B cell (primary cell): ENCODE measurements at regions not wholly inside any gene's neighbourhood (a gene's known extent, or its start where the extent isn't known, plus 50 kb on each side); places are given as distances from the start of the nearest gene placed in this dataset.

Source experiments
- ATAC-seq: fragments of 200-7000 bp; cut with Tn5 transposase; one replicate; pipeline ENCODE4 v1.10.0; 2021; ENCODE audit warnings: low read depth, mild to moderate bottlenecking, moderate number of reproducible peaks, moderate library complexity
- CTCF ChIA-PET: fragments of 350-600 bp; sonication (Branson Sonifier 250); formaldehyde crosslinking; loops from one replicate; lab custom pipeline; 2021; ENCODE audit warnings: antibody characterized with exemption, inconsistent platforms; lab: Charles Lee
- POLR2A ChIA-PET: fragments of 350-600 bp; sonication (Branson Sonifier 250); formaldehyde crosslinking; loops from one replicate; lab custom pipeline; 2021; ENCODE audit warnings: antibody characterized with exemption; lab: Charles Lee
- DNase-seq: peaks from one replicate; pipeline ENCODE4 v3.0.0; 2013
- H2AFZ ChIP-seq: 2 replicates; pipeline ENCODE4 v1.6.1; 2012; ENCODE audit warnings: mild to moderate bottlenecking, low read depth, low read length; ENCODE audit not compliant: insufficient read depth, poor library complexity, severe bottlenecking
- H3K27ac ChIP-seq, 2 donors: 1 replicate in 1 of 2; 2 replicates in 1 of 2; pipeline ENCODE4 v1.5.1; 2012 to 2013; ENCODE audit warnings: low read length in 2 of 2, mild to moderate bottlenecking in 2 of 2, moderate library complexity in 1 of 2
- H3K27me3 ChIP-seq, 4 experiments: fragments of 200-600 bp in 1 of 4; sonication (generic) in 1 of 4; replicated peaks in 1 of 4; 1 replicate in 2 of 4; 2 replicates in 2 of 4; pipeline versions ENCODE4 v1.6.1 to v1.7.0; 2013 to 2016; ENCODE audit warnings: low read length in 3 of 4, mild to moderate bottlenecking in 2 of 4, mixed read lengths in 1 of 4, moderate library complexity in 1 of 4; ENCODE audit not compliant: insufficient read depth in 4 of 4, control insufficient read depth in 3 of 4; ENCODE audit errors: control extremely low read depth in 1 of 4
- H3K36me3 ChIP-seq, 2 experiments: replicated peaks in 1 of 2; 1 replicate in 1 of 2; 2 replicates in 1 of 2; pipeline versions ENCODE4 v1.6.1 to v1.7.1; 2013; ENCODE audit warnings: low read length in 1 of 2; ENCODE audit not compliant: insufficient read depth in 2 of 2, control insufficient read depth in 1 of 2; ENCODE audit errors: control extremely low read depth in 1 of 2, extremely low read depth in 1 of 2
- H3K4me1 ChIP-seq, 2 donors: fragments of 200-600 bp in 1 of 2; sonication (generic) in 1 of 2; 1 replicate in 1 of 2; 2 replicates in 1 of 2; pipeline versions ENCODE4 v1.5.1 to v1.6.1; 2013 to 2017; ENCODE audit warnings: low read length in 2 of 2; ENCODE audit not compliant: control insufficient read depth in 2 of 2, insufficient read depth in 2 of 2
- H3K4me2 ChIP-seq: replicated peaks from 2 replicates; pipeline ENCODE3; 2012; ENCODE audit warnings: mild to moderate bottlenecking, low read depth, low read length; ENCODE audit not compliant: poor library complexity, severe bottlenecking
- H3K4me3 ChIP-seq, 5 experiments: fragments of 200-600 bp in 1 of 5; sonication (generic) in 1 of 5; 1 replicate in 3 of 5; 2 replicates in 2 of 5; pipeline versions ENCODE4 v1.5.1 to v1.7.0; 2011 to 2016; ENCODE audit warnings: low read length in 4 of 5, mild to moderate bottlenecking in 4 of 5, low read depth in 2 of 5, control low read depth in 1 of 5, moderate library complexity in 1 of 5; ENCODE audit not compliant: insufficient read depth in 1 of 5; ENCODE audit errors: control extremely low read depth in 1 of 5, extremely low read depth in 1 of 5
- H3K79me2 ChIP-seq: fragments of 200-600 bp; sonication (generic); one replicate; pipeline ENCODE4 v1.6.0; 2016; ENCODE audit warnings: low read length; ENCODE audit not compliant: control insufficient read depth, insufficient read depth
- H3K9ac ChIP-seq: fragments of 200-600 bp; sonication (generic); 2 replicates; pipeline ENCODE4 v1.6.1; 2017; ENCODE audit warnings: mild to moderate bottlenecking, low read length, moderate library complexity
- H3K9me3 ChIP-seq, 3 donors: one replicate each; pipeline versions ENCODE4 v1.6.1 to v1.7.1; 2013; ENCODE audit warnings: low read length in 2 of 3; ENCODE audit not compliant: control insufficient read depth in 2 of 3, insufficient read depth in 1 of 3; ENCODE audit errors: control extremely low read depth in 1 of 3
- H4K20me1 ChIP-seq: 2 replicates; pipeline ENCODE4 v1.6.0; 2012; ENCODE audit warnings: mild to moderate bottlenecking, low read length; ENCODE audit not compliant: insufficient read depth, control insufficient read depth, poor library complexity, severe bottlenecking
- H3K27ac Mint-ChIP-seq: one replicate; pipeline ENCODE4 v1.8.0; 2021; ENCODE audit warnings: mixed read lengths
- H3K27me3 Mint-ChIP-seq: one replicate; pipeline ENCODE4 v1.8.0; 2021; ENCODE audit warnings: mixed read lengths
- H3K4me1 Mint-ChIP-seq: one replicate; pipeline ENCODE4 v1.8.0; 2021; ENCODE audit warnings: mixed read lengths
- H3K4me3 Mint-ChIP-seq: one replicate; pipeline ENCODE4 v1.8.0; 2021; ENCODE audit warnings: mixed read lengths
- H3K9me3 Mint-ChIP-seq: one replicate; pipeline ENCODE4 v1.8.0; 2022; ENCODE audit warnings: mixed read lengths; ENCODE audit not compliant: insufficient read depth
- EZH2 ChIP-seq: IDR thresholded peaks from 2 replicates; pipeline ENCODE4 v1.6.1; 2012; ENCODE audit warnings: borderline replicate concordance, low read depth, mild to moderate bottlenecking, moderate library complexity, low read length; ENCODE audit not compliant: insufficient read depth, poor library complexity, severe bottlenecking
- WGBS: methylation state at CpG from one replicate; pipeline ENCODE4 v1.1.5; 2013; ENCODE audit warnings: missing lambda C conversion rate; ENCODE audit not compliant: insufficient coverage; 5-methylcytosine and 5-hydroxymethylcytosine counted together
- intact Hi-C: fragments of 100-400 bp; cut with micrococcal nuclease; formaldehyde crosslinking; loops from one replicate; pipeline ENCODE4 v1.10.0; 2022
- TF ChIP-seq, protein P1 (sequence below): fragments of 200-600 bp; IDR thresholded peaks from one replicate; pipeline ENCODE4 v1.8.0; 2022; ENCODE audit warnings: antibody characterized with exemption, mild to moderate bottlenecking

DNA sequence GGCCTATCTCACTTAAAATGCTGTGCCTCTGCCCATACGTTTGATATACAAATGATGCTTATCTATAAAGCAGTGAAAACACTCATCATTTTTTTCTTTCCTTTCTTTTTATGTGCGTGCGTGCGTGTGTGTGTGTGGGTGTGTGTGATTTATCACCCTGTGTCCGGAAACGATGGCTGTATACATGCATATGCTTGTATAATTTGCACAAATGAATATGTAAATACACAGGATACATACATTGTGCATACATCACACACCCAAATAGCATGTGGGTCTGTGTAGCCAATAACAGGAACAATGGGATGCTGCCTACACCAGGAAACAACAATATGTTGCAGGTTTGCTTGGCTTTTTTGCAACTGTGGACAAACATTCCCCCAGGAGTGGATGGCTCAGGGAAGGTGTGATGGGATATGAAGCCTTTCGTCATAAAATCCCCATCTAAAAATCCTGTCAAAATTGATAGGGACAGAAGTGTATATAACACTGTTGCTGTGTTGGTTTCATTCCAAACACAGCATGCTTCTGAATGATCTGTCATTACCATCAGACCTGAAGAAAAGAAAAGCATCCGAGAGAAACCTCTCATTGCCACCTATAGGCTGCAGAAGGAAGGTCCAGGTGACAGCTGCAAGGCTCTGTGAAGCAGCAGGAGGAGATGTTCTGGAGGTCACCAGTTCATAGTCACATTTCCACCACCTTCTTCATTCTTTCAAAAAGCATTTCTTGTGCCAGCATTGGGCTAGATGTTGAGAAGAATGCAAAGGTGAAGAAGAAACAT, 503.9 kb upstream of the NR2F2 start:
- WGBS: no CpG with 5 or more reads among the region's 8 CpGs
- Histone ChIP-seq H3K4me3 (no peak overlapping the region), H4K20me1 (no peaks in the 10 kb centered on the region), H3K4me2 (no peak overlapping the region), H3K9ac (no peak overlapping the region), H3K27ac (no peak overlapping the region), H3K79me2 (no peaks in the 10 kb centered on the region), H3K9me3 (no peaks in the 10 kb centered on the region), H3K27me3 (no peaks in the 10 kb centered on the region), H3K36me3 (no peaks in the 10 kb centered on the region), H2AFZ (no peak overlapping the region), H3K4me1 (no peaks in the 10 kb centered on the region)
- no peaks in the 10 kb centered on the region for H3K4me1 Mint-ChIP-seq
- H3K9me3 Mint-ChIP-seq: no peaks in the 10 kb centered on the region
- no peaks in the 10 kb centered on the region for H3K27me3 Mint-ChIP-seq
- intact Hi-C loops: no loop called here
- DNase-seq: no peak
- TF ChIP-seq, protein P1, sequence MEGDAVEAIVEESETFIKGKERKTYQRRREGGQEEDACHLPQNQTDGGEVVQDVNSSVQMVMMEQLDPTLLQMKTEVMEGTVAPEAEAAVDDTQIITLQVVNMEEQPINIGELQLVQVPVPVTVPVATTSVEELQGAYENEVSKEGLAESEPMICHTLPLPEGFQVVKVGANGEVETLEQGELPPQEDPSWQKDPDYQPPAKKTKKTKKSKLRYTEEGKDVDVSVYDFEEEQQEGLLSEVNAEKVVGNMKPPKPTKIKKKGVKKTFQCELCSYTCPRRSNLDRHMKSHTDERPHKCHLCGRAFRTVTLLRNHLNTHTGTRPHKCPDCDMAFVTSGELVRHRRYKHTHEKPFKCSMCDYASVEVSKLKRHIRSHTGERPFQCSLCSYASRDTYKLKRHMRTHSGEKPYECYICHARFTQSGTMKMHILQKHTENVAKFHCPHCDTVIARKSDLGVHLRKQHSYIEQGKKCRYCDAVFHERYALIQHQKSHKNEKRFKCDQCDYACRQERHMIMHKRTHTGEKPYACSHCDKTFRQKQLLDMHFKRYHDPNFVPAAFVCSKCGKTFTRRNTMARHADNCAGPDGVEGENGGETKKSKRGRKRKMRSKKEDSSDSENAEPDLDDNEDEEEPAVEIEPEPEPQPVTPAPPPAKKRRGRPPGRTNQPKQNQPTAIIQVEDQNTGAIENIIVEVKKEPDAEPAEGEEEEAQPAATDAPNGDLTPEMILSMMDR: no peak
- ChIA-PET CTCF (no interaction called here), POLR2A (no interaction called here)
- no peak overlapping the region for H3K4me3 Mint-ChIP-seq
- no peak for ATAC-seq
- H3K27ac Mint-ChIP-seq: no peak overlapping the region

GRCh38 chr15:95829062-95829461, 501.4 kb upstream of the NR2F2 start:
- Histone ChIP-seq H4K20me1 (no peaks in the 10 kb centered on the region), H3K79me2 (no peaks in the 10 kb centered on the region), H3K4me3 (no peak overlapping the region), H3K9me3 (no peaks in the 10 kb centered on the region), H2AFZ (no peak overlapping the region), H3K4me1 (no peaks in the 10 kb centered on the region), H3K9ac (no peak overlapping the region), H3K27ac (no peak overlapping the region), H3K4me2 (no peak overlapping the region), H3K27me3 (no peaks in the 10 kb centered on the region), H3K36me3 (no peaks in the 10 kb centered on the region)
- Mint-ChIP-seq H3K27ac (no peak overlapping the region), H3K9me3 (no peaks in the 10 kb centered on the region), H3K4me1 (no peaks in the 10 kb centered on the region), H3K4me3 (no peak overlapping the region), H3K27me3 (no peaks in the 10 kb centered on the region)
- CTCF ChIA-PET: no interaction called here
- no peak for DNase-seq
- WGBS: 88% methylated on average over 1 of the region's 5 CpGs
- POLR2A ChIA-PET: no interaction called here
- intact Hi-C loops: no loop called here
- no peak for ATAC-seq
- no peak for TF ChIP-seq EZH2
- TF ChIP-seq, protein P1: no peak
